HepG2 (cell line): ENCODE measurements at regions not wholly inside any gene's neighbourhood (a gene's known extent, or its start where the extent isn't known, plus 50 kb on each side); places are given as distances from the start of the nearest gene placed in this dataset.

ENCODE experiments used
- ATAC-seq: fragments of 200-7000 bp; cut with Tn5 transposase; 3 replicates; pipeline ENCODE4 v1.9.1; 2020; ENCODE audit warnings: mild to moderate bottlenecking, moderate library complexity
- BruUV-seq: library from RNA; stranded (reverse); fragments of 400-500 nt; replicated peaks from 2 replicates; lab custom pipeline; 2021; lab: Mats Ljungman, UMichigan
- CTCF ChIA-PET: fragments of 300-600 bp; formaldehyde crosslinking; extraction: SDS; loops from one replicate; lab custom pipeline; 2021; ENCODE audit warnings: low total read pairs, inconsistent platforms, low intra/inter-chr PET ratio; lab: Yijun Ruan, JAX
- POLR2A ChIA-PET: fragments of 350-600 bp; sonication (Branson Sonifier 250); formaldehyde crosslinking; loops from one replicate; lab custom pipeline; 2020; ENCODE audit warnings: antibody characterized with exemption, inconsistent platforms; lab: Yijun Ruan, JAX
- DNase-seq: peaks from one replicate; pipeline ENCODE4 v3.0.0-alpha.2; 2015; ENCODE audit warnings: low spot score
- FAIRE-seq: peaks from 3 replicates; lab custom pipeline; 2011; peaks lifted over from hg19 to GRCh38; lab: Jason Lieb, UNC
- H2AFZ ChIP-seq: one replicate; pipeline ENCODE4 v1.6.1; 2011; ENCODE audit warnings: low read length, inconsistent platforms
- H3K27ac ChIP-seq: fragments of 300-600 bp; 3 replicates; pipeline ENCODE4 v1.8.0; 2011; ENCODE audit warnings: mixed run types, mild to moderate bottlenecking, mixed read lengths, low read length, inconsistent platforms; ENCODE audit not compliant: insufficient read depth; ENCODE audit errors: extremely low read length
- H3K27me3 ChIP-seq, 2 experiments: fragments of 200-600 bp in 1 of 2; 2 replicates in 1 of 2; 3 replicates in 1 of 2; pipeline versions ENCODE4 v1.6.0 to v1.8.0; 2011; ENCODE audit warnings: low read length in 2 of 2, mild to moderate bottlenecking in 2 of 2, moderate library complexity in 2 of 2, inconsistent platforms in 1 of 2; ENCODE audit not compliant: insufficient read depth in 2 of 2, control insufficient read depth in 1 of 2
- H3K36me3 ChIP-seq, 2 experiments: fragments of 200-600 bp in 1 of 2; replicated peaks in 1 of 2; 2 replicates in 1 of 2; 3 replicates in 1 of 2; pipeline versions ENCODE4 v1.5.1 to v1.8.0; 2011; ENCODE audit warnings: low read length in 2 of 2, inconsistent platforms in 1 of 2; ENCODE audit not compliant: insufficient read depth in 2 of 2, control insufficient read depth in 1 of 2
- H3K4me1 ChIP-seq: 2 replicates; pipeline ENCODE4 v1.5.1; 2012; ENCODE audit warnings: low read length, inconsistent platforms; ENCODE audit not compliant: insufficient read depth
- H3K4me2 ChIP-seq: 2 replicates; pipeline ENCODE4 v1.6.0; 2011; ENCODE audit warnings: low read depth, low read length, inconsistent platforms
- H3K4me3 ChIP-seq, 3 experiments: fragments of 200-600 bp in 1 of 3; sonication (generic), shearing (Covaris generic) in 1 of 3; replicated peaks in 1 of 3; 2 replicates each; pipeline ENCODE4 v1.5.1; 2011 to 2016; ENCODE audit warnings: low read length in 3 of 3, inconsistent platforms in 2 of 3, low read depth in 2 of 3, mild to moderate bottlenecking in 2 of 3, control low read depth in 1 of 3, mixed read lengths in 1 of 3; ENCODE audit not compliant: insufficient read depth in 1 of 3
- H3K79me2 ChIP-seq: one replicate; pipeline ENCODE4 v1.6.1; 2011; ENCODE audit warnings: low read length, inconsistent platforms; ENCODE audit not compliant: insufficient read depth
- H3K9ac ChIP-seq: 2 replicates; pipeline ENCODE4 v1.6.0; 2011; ENCODE audit warnings: mild to moderate bottlenecking, low read depth, low read length, inconsistent platforms; ENCODE audit not compliant: insufficient read depth
- H3K9me3 ChIP-seq: 2 replicates; pipeline ENCODE4 v1.5.1; 2012; ENCODE audit warnings: mild to moderate bottlenecking, low read length
- H4K20me1 ChIP-seq: 2 replicates; pipeline ENCODE4 v1.6.0; 2011; ENCODE audit warnings: inconsistent platforms, mild to moderate bottlenecking, low read length, moderate library complexity; ENCODE audit not compliant: insufficient read depth
- CEBPB ChIP-seq: IDR thresholded peaks from 2 replicates; pipeline ENCODE4 v1.6.1; 2011; ENCODE audit warnings: low read depth, low read length, improper control_type of control experiment, borderline replicate concordance
- NFIB ChIP-seq: sonication (generic); formaldehyde crosslinking; IDR thresholded peaks from 2 replicates; pipeline ENCODE4 v1.9.0; 2021; ENCODE audit warnings: missing genetic modification reagents, mild to moderate bottlenecking, borderline replicate concordance
- REST ChIP-seq, 2 experiments: IDR thresholded peaks; 2 replicates each; pipeline ENCODE4 v1.6.1; 2011 to 2012; ENCODE audit warnings: low read length in 2 of 2, borderline replicate concordance in 1 of 2, low read depth in 1 of 2, mild to moderate bottlenecking in 1 of 2, moderate library complexity in 1 of 2
- TRIM22 ChIP-seq: fragments of 450-650 bp; IDR thresholded peaks from 2 replicates; pipeline ENCODE4 v1.6.1; 2017
- ZNF367 ChIP-seq: sonication (generic); formaldehyde crosslinking; IDR thresholded peaks from 2 replicates; pipeline ENCODE4 v1.4.0; 2020; ENCODE audit warnings: missing genetic modification reagents, borderline replicate concordance
- in situ Hi-C: cut with HindIII; loops from 2 replicates; pipeline ENCODE4 v1.10.0; 2017; ENCODE audit warnings: low pct_unique_long_range_greater_than_20kb; ENCODE audit not compliant: extremely low pct_ligation_motif_present
- intact Hi-C: fragments of 100-400 bp; cut with micrococcal nuclease; formaldehyde crosslinking; loops from one replicate; pipeline ENCODE4 v1.10.0; 2022; ENCODE audit not compliant: unreplicated experiment

GRCh38 chr2:185433824-185434223 is 304.8 kb upstream of the FSIP2 start (continued):
- TF ChIP-seq TRIM22 (no peak), NFIB (CRISPR knock-in tag) (no peak), ZNF367 (CRISPR knock-in tag) (no peak)

GRCh38 chr2:185436787-185437372 is 301.7 kb upstream of the FSIP2 start:
- ChIA-PET CTCF (no interaction called here), POLR2A (no interaction called here)
- Histone ChIP-seq H3K4me2 (no peak overlapping the region), H3K9me3 (no peaks in the 10 kb centered on the region), H2AFZ (no peak overlapping the region), H4K20me1 (no peaks in the 10 kb centered on the region), H3K36me3 (no peaks in the 10 kb centered on the region), H3K79me2 (no peaks in the 10 kb centered on the region), H3K9ac (no peak overlapping the region), H3K27ac (no peak overlapping the region), H3K4me3 (no peak overlapping the region), H3K27me3 (no peaks in the 10 kb centered on the region), H3K4me1 (no peaks in the 10 kb centered on the region)
- no peak for DNase-seq
- BruUV-seq: no TSS peak
- intact Hi-C loops (no loop called here), in situ Hi-C loops (no loop called here)
- ATAC-seq: no peak
- TF ChIP-seq CEBPB (0 out of 2 replicates have a peak, but pooled peaks have one; percentile 37), REST (IDR thresholded peaks at IDR 0.05; ENCODE audit: borderline replicate concordance in 1 of 2, low read depth in 1 of 2, low read length in 2 of 2) (no peak)
- FAIRE-seq: no peak
